ENCODE measurements at regions not wholly inside any gene's neighbourhood (a gene's known extent, or its start where the extent isn't known, plus 50 kb on each side); places are given as distances from the start of the nearest gene placed in this dataset.
"Not testable (repeated sequence)": the region's sequence is repeated elsewhere in the genome, so short reads cannot be mapped to it uniquely, and the experiment has no call there.

DNA sequence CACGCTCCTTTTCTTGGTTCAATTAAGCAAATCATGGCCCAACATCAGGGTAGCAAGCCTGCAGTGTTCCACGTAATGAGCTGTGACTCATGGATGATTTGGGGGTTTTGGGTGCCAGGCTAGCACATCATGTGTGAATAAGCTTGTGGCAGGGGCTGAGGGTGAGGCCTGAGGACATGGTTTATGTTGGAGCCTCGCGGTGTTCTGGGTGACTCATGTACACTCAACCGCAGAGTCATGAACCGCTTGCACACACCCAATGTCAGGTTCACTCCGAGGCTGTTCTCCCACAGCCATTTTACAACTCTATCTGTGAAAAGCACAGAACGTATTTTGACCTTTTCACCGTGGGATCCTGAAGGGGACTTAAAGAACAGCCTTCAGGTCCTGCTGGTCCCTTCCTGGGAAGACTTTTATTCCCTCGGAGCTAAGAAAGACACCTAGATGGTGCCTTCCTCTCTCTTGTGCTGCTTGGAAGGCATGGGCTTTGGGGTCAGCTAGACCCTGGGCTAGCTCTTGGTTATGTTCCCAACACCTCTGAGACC, 139.9 kb upstream of the ZEB2 start:
- DNase-seq, result peak; percentile 88

DNA sequence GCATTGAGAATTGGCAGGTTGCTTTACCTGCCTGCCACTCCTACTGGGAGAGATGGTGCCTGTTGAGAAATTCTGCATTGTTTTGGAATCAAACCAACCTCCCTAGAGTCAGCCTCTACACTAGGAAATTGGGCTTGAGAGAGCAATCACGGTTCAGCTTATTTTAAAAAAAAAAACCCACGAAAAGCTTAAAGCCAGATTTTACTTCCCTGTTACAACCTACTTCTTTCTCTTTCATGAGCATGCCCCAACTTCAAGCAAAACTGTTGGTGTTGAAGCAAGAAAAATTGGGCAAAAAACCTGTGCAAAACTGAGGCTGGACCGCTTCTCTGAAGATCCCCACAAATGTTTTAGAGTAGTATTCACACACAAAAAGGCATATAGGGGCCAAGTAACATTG, 134.6 kb upstream of the ZEB2 start:
- DNase-seq, result no peak

DNA sequence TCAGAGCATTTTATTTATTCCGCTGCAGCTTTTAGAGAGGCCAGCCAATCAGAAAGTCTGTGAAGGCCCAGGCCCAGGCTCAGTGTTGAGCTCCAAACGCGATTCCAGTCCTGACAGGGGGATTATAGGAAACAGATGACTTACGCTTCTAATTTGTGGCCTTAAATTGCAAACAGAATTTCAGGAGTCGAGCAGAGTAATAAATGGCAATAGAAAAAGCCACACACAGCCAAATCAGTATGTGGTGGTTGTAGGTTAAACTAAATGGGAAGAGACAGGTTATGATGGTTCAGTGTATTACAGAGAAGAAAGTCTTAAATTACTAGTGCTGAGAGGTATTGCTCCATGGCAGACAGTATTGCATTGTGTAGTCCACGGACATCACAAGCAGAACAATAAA, 131.0 kb upstream of the ZEB2 start:
- peak; percentile 84 for DNase-seq

DNA sequence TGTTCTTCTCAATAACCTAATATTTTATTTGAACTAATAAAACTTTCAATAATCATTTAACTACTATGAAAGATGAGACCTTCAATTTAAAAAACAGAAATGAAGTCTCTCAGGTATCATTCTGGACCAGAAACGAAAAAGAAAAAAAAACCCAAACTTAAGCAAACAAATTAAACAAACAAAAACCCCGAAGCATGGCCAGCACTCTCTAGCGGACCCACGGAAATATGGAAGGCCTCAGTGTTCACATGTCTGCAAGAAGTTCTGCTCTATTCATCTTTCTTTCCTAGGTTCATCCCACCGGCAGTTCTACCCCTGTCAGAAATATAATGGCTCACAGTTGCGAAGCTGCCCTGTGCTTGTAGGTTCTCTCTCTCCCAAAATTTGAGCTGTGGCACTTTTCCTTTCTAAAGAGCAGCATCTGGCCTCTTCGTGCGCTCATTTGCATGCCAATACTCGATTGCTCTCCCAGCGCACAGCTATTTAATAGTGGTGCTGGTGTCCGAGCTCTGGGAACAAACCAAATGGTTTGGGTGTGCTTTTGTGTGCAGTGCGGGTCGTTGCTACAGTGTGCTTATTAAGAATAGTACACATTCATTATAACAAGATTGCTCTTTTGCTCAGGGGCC, 129.0 kb upstream of the ZEB2 start:
- DNase-seq, result no peak

DNA sequence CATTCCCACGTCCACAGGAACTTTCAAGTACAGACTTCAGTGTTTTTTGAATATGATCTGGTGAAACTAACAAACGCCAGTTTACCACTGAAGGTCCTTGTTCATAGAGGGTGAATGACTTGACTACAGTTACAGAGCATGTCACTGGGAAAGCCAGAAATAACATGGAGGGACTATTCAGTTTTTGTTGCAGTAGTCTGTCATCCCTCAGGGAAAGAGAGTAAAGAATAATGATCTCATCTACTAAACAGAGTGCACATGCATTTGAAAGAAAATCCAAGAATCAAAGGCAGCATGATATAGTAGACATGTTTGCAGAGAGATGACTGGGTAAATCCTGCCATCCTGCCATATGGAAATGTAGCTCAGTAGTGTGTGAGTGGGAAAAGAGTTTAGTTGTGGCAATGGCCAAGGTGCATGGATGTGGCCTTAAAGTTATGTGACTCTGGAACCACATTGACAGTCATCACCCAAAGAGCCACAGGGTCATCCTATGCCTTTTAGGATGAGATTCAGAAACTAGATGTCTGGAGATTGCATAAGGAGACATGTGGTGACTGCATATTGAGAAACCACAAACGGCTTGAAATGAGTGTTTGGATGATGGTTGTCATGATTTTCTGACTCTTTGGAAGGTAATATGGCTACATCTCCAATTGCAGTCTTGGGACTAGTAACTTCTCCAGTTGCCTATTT, 125.3 kb upstream of the ZEB2 start:
- DNase-seq, result peak; percentile 69

DNA sequence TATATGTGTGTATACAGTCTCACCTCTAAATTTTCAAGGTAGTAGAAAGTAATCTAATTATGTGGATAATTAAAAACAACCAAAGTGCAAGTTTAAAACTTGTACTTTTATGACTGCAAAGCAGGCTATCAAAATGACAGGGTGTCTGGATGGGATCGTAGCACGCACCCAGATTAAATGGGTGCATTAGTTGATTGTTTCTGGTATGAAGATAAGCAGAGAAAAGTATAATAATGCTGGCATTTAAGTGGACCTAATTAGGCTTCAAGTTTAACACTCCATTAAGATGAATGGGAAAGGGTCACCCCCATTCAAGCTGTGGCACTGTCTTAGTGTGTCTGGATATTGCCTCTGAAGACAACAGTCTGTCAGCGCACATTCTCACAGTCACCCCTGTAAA, 124.6 kb upstream of the ZEB2 start:
- no peak for DNase-seq

DNA sequence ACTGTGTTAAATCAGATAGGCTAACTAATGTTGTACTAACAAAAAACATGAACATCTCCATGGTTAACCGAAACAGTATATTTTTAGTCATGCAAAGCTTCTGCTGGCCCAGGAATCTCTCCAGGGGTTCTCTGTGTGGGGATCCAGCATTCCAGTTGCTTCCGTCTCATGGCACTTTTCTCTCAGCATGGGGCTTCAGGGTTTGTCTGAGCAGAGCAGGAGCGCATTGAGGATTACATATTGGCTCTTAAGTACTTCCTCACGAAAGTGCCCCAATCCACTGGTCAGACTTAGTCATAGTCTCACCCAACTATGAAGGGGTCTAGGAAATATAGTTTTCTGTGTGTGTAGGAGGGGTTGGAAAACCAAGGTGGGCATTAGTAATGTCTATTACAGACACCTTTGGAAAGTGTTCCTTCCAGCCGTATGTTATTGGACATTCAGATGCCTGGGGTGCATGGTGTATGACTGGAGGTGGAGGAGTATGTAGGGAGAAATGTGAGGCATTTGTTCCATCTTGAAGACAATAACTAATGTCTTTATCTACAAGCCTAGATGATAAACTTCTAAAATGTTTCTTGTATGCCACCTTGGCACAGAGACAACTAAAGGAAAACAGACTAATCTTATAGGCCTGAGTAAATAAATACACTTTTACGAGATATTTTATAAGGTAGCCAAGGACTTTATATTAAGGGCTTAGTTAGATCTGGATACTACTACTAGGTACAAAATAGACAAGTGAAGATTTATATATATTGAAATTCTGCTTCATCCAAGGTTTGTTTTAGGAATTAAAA, 123.8 kb upstream of the ZEB2 start:
- DNase-seq, result peak; percentile 24

DNA sequence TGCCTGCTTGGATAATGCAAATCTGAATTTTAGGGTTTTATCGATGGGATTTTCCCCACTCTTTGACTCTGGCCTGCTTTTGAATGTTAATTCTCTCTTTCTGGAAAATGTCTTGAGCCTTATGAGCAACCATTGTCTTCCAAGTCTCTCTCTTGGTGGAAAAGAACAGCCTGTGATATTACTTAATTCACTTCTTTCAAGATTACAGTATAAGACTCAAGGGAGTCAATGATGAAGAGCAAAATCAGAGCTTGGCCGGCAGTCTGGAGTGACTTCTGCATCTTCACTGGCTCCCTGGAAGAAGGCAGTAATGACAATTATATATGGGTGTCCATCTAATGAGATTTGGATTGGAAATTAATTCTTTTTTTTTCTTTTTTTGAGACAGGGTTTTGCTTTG, 122.9 kb upstream of the ZEB2 start:
- no peak for DNase-seq

DNA sequence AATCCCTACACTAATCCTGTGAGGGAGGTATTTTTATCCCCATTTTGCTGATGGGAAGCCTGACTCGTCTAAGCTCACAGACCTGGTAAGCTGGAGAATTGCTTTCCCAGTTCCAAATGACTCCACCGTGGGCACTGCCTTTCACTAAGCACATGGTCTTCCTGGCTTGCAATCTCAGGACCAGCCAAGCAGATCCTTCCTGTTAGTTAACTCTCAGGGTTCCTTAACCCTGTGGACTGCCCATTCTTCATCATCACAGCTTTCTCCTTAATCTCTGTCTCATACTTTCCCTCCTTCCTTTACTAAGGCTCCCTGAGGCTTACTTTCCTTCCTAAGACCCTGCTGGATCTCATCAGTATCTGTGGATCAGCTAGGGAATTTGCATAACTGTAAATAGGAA, 122.2 kb upstream of the ZEB2 start:
- no peak for DNase-seq

DNA sequence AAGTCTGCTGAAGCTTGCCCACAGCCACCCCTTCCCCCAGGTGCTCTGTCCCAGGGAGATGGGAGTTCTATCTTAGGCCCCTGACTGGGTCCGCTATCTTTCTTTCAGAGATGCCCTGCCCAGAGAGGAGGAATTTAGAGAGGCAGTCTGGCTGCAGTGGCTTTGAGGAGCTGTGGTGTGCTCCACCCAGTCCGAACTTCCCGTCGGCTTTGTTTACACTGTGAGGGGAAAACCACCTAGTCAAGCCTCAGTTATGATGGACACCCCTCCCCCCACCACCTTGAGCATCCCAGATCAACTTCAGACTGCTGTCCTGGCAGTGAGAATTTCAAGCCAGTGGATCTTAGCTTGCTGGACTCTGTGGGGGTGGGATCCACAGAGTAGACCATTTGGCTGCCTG, 118.3 kb upstream of the ZEB2 start:
- not testable (repeated sequence) for DNase-seq

DNA sequence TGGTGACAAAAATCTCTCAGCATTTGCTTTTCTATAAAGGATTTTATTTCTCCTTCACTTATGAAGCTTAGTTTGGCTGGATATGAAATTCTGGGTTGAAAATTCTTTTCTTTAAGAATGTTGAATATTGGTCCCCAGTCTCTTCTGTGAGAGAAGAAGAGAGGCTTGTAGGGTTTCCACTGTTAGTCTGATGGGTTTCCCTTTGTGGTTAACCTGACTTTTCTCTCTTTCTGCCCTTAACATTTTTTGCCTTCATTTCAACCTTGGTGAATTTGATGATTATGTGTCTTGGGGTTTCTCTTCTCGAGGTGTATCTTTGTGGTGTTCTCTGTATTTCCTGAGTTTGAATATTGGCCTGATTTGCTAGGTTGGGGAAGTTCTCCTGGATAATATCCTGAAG, 116.9 kb upstream of the ZEB2 start:
- DNase-seq, result not testable (repeated sequence)

DNA sequence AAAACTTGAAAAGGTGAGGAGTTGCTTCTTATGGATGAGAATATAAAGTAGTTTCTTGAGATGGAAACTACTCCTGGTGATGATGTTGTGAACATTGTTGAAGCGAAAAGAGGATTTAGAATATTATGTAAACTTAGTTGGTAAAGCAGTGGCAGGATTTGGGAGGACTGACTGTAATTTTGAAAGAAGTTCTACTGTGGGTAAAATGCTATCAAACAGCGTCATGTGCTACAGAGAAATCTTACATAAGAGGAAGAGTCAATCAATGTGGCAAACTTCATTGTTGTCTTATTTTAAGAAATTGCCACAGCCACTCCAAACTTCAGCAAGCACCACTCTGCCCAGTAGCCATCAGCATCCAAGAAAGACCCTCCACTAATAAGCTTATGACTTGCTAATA, 112.9 kb upstream of the ZEB2 start:
- DNase-seq, result no peak

DNA sequence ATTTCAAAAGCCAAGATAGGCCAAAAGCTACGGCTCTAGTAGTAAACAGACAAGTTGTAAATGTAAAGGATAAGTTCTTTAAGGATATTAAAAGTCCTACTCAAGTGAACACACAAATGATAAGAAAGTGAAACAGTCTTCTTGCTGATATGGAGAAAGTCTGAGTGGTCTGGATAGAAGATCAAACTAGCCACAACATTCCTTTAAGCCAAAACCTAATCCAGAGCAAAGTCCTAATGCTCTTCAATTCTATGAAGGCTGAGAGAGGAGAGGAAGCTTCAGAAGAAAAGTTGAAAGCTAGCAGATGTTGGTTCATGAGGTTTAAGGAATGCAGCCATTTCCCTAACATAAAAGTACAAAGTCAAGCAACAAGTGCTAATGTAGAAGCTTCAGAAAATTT, 111.7 kb upstream of the ZEB2 start:
- DNase-seq, result no peak

DNA sequence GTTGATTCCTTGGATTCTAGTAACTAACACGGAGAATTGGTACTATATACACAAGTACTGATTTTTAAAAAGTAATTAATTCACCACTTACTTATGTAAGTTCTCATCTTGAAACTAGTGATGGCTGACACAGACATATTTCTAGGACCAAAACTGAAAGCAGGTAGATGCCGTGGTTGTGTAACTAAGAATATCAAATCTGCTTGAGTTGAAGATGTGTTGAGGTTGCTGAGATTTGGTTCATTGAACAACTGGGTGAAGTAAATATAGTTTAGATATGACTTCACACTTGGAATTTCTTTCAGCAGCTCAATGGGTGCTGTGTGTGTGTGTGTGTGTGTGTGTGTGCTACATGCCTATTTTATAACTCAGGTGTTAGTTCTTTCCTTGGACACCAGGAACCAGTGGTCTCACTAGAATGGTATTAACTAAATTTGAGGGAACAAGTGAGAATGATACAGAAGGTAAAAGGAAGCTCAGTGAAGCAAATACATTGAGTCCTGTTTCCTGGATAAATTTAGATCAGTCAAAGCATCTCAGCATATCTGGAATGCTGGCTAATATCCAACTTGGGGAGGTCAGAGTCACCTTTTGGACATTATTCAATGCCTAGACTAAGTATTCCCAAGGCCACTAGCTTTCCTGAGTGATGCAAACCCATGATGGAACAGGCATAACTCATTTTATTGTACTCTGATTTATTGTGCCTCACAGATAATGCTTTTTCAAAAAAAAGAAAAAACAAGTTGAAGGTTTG, 110.7 kb upstream of the ZEB2 start:
- DNase-seq, result peak; percentile 16

DNA sequence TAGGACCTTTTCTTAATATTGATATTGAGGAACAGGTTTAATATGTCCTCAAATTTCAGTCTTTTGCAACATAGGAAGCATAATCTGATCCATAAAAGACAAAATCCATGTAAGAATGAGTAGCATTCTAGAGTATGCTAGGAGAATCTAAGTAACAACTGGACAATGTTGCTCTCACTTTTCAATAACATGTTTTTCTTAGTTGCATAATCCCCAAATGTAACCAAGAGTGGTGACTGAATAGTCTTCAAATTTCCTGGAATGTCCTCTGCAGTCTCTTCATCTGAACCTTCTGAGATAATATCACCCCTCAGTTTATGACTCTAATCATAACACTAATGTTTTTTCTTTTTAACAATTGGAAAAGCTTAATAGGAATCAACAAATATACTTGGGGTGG, 110.0 kb upstream of the ZEB2 start:
- no peak for DNase-seq

DNA sequence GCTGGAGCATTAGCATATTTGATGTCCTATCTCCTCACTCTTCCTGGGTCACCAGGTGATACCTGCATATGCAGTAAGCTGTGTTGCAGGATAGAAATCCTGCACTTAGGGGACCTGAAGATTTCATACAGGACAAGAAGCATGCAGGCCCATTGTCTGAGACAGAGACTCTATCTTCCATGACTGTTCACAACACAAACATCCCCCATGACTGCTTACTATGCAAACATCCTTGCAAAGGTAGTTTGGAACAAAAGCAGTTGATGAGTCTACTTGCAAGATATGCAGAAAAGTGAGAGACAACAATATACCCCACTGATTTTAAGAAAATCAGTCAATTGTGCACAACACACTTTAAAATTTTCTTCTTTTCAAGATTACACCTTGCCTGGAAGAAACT, 108.6 kb upstream of the ZEB2 start:
- DNase-seq, result no peak

DNA sequence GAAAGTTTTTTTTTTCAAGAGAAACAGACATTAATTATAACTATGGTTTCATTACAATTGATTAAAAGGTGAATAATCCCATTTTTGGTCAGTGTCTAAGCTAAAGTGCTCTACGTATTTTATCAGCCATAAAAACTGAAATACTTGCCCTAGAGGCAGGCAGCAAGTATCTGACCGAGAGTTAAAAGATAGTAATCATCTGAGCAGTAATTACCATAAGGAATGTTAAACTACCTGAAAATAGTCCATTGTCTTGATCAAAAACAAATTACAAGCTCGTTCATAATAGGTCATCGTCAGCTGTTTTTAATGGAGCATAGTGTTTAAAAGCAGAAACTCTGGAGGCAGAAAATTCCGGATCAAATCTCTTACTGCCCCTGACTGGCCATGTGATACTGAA, 105.7 kb upstream of the ZEB2 start:
- no peak for DNase-seq

DNA sequence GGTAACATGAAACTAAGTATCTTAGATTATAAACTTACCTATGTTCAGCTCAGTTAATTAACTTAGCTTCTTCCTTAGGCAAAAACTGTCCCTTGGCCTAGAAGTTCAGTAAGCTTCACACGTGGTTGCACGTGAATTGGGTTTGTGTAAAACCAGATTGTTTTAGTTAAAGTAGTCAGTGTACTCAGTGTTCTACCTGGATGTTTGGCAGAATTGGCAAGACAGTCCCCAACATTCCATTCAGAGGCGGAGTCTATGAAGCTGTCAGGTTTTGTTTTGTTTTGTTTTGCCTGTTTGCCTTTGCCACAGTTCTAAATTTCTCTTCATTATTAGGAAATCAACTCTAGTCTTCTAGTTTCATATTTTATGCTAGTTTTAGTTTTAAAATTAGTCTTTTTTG, 105.3 kb upstream of the ZEB2 start:
- DNase-seq, result no peak

DNA sequence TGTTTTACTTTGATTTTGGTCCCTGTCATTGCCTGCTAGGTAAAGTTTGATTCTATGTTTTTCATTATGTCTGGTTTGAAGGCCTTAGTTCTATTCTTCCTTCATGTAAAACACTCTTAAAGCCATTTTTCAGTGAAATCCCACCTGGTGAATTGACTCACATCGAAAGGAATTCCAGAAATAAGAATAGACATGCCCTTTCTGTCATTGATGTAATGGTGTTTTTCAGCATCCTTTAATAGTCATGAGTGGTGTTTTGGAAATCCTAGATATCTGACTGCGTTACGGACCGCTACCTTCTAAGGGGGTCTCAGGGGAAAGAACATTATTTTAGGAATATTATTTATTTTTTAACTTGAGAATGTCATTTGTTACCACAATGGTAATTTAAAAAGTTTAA, 104.5 kb upstream of the ZEB2 start:
- no peak for DNase-seq

DNA sequence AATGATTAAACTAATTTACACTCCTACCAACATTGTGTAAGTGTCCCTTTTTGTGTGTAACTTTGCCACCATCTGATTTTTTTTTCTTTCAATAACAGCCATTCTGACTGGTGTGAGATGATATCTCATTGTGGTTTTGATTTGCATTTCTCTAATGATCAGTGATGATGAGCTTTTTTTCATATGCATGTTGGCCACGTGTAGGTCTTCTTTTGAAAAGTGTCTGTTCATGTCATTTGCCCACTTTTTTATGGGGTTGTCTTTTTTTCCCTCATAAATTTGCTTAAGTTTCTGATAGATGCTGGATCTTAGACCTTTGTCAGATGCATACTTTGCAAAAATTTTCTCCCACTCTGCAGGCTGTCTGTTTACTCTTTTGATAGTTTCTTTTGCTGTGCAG, 102.5 kb upstream of the ZEB2 start:
- DNase-seq, result not testable (repeated sequence)

DNA sequence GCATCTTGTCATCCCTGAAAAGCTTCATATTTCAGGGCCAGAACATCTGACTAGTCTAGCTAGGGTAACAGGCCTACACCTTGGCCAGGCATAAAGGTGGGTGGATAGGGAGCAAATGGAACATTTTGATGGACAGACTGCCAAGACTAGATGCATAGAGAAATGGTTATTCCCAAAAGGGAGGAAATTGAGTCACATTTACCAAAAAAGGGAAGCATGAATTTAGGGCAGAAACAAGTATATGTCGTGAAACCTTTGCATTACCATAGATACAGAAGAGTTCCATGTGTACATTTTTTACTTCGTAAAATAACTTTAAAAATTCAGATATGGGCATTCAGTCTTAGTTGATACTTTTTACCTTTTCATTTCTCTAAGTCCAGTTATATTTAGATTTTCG, 101.3 kb upstream of the ZEB2 start:
- no peak for DNase-seq

DNA sequence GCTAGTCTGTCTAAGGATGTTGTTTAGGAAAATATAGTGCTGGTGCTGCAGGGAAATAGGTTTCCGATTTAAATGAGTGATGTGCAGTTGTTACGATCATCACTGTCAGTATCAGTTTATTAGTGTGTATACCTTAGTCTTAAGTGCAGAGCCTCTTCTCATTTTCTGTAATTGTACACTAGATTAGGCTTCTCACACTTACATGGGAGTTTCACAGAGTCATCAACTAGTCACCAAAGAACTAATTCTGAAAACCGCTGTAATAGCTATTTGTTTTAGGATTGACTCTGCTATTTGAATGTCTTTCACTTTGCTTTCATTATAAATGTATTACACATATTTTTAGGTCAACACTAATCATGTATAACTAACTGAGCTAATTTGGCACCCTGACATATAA, 99.8 kb upstream of the ZEB2 start:
- DNase-seq, result no peak

DNA sequence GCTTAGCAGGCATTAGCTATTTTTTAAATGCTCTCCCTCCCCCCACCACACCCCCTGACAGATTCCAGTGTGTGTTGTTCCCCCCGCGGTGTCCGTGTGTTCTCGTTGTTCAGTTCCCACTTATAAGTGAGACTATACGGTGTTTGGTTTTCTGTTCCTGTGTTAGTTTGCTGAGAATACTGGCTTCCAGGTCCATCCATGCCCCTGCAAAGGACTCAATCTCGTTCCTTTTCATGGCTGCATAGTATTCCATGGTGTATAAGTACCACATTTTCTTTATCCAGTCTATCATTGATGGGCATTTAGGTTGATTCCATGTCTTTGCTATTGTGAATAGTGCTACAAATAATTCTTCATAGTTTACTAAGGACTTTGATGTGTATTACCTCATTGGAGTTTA, 97.3 kb upstream of the ZEB2 start:
- DNase-seq, result not testable (repeated sequence)
